Memory B cell (primary cell): ENCODE measurements at regions not wholly inside any gene's neighbourhood (a gene's known extent, or its start where the extent isn't known, plus 50 kb on each side); places are given as distances from the start of the nearest gene placed in this dataset.

Experiments
- ATAC-seq: fragments of 150-1000 bp; cut with Tn5 transposase; 2 replicates; pipeline ENCODE4 v1.10.0; 2021; ENCODE audit warnings: low read depth, mild to moderate bottlenecking, moderate library complexity
- DNase-seq, 2 donors: peaks; one replicate each; pipeline ENCODE4 v3.0.0; 2022; ENCODE audit warnings: low spot score in 2 of 2
- H3K27ac Mint-ChIP-seq: one replicate; pipeline ENCODE4 v1.8.0; 2022; ENCODE audit warnings: mild to moderate bottlenecking, moderate library complexity, mixed read lengths
- H3K27me3 Mint-ChIP-seq: one replicate; pipeline ENCODE4 v1.8.0; 2022; ENCODE audit warnings: mixed read lengths
- H3K36me3 Mint-ChIP-seq: one replicate; pipeline ENCODE4 v1.8.0; 2022; ENCODE audit warnings: mild to moderate bottlenecking, mixed read lengths
- H3K4me1 Mint-ChIP-seq: one replicate; pipeline ENCODE4 v1.8.0; 2022; ENCODE audit warnings: mixed read lengths
- H3K4me3 Mint-ChIP-seq: one replicate; pipeline ENCODE4 v1.8.0; 2022; ENCODE audit warnings: mild to moderate bottlenecking, moderate library complexity, mixed read lengths
- H3K9me3 Mint-ChIP-seq: one replicate; pipeline ENCODE4 v1.8.0; 2022; ENCODE audit warnings: mixed read lengths

DNA sequence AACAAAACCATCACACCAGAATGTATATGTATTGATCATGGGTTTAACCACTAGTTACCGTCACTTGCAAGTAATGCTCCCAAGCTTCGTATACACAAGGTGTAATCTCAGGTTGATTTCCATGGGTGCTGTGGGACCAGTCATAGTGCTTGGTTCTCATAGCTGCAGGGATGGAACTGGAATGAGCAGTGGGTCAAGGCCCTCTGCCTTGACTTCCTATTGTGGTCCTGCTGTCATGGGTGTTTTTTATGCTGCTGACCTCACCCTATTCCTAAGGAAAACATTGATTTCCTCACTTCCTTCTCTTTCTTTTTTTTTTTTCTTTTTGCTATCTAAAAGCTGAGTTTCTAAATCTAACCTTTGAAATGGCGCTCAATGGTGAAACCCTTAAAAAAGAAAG lies 325.6 kb upstream of the RASGRP1 start:
- H3K27me3 Mint-ChIP-seq: no peaks in the 10 kb centered on the region
- no peak overlapping the region for H3K27ac Mint-ChIP-seq
- no peaks in the 10 kb centered on the region for H3K36me3 Mint-ChIP-seq
- H3K9me3 Mint-ChIP-seq: no peaks in the 10 kb centered on the region
- no peak overlapping the region for H3K4me3 Mint-ChIP-seq
- no peaks in the 10 kb centered on the region for H3K4me1 Mint-ChIP-seq
- DNase-seq (no peak), ATAC-seq (no peak)

DNA sequence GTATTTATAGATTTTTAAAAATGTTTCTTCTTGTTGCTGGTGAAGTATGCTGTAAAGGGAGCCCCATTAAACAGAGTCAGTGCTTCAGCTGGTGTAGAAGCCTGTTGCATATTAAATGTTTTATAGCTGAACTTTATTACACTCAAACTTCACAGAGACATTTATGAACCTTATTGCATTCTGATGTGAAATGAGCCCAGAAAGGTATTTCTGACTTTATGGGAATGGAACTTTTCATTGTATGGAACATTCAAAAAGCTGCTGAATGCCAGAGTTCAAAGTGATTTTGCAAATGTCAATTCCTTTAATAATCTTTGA lies 329.3 kb upstream of the RASGRP1 start:
- Mint-ChIP-seq H3K27ac (no peak overlapping the region), H3K27me3 (no peaks in the 10 kb centered on the region), H3K9me3 (no peaks in the 10 kb centered on the region), H3K4me3 (no peak overlapping the region), H3K4me1 (no peaks in the 10 kb centered on the region), H3K36me3 (no peaks in the 10 kb centered on the region)
- DNase-seq: no peak
- ATAC-seq: no peak

DNA sequence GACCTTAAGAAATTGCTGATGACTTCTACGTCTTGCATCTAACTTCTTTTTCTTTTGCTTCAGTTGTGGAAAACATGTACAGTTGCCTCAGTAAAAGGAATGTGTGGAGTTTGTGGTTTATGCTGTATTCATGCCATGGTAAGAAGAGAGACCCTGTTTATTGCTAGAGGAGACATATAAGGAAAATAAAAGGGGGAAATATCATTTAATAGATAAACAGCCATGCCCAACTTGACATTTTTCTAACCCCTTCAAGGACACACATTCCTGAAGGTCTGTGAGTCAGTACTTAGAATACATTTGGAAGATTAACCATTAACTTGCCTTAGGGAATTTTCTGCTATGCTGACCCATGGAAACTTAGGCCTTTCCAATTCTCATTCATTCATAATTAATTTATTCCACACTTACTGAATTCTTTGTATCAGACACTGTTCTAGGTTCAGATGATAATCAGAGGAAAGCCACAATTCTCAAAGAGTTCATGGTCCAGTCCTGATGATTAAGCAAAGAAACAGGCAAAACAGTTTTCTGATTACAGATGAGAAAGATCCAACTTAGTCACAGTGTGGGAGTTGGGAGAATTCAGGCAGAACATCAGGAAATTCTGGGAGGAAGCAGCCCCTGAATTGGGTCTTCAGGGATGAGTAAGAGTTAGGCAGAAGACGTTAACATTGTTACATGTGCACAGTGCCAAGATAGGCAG lies 329.8 kb upstream of the RASGRP1 start:
- H3K27ac Mint-ChIP-seq: no peak overlapping the region
- H3K4me1 Mint-ChIP-seq: no peaks in the 10 kb centered on the region
- ATAC-seq (no peak), DNase-seq (no peak)
- no peaks in the 10 kb centered on the region for H3K9me3 Mint-ChIP-seq
- no peaks in the 10 kb centered on the region for H3K36me3 Mint-ChIP-seq
- no peaks in the 10 kb centered on the region for H3K27me3 Mint-ChIP-seq
- H3K4me3 Mint-ChIP-seq: no peak overlapping the region

DNA sequence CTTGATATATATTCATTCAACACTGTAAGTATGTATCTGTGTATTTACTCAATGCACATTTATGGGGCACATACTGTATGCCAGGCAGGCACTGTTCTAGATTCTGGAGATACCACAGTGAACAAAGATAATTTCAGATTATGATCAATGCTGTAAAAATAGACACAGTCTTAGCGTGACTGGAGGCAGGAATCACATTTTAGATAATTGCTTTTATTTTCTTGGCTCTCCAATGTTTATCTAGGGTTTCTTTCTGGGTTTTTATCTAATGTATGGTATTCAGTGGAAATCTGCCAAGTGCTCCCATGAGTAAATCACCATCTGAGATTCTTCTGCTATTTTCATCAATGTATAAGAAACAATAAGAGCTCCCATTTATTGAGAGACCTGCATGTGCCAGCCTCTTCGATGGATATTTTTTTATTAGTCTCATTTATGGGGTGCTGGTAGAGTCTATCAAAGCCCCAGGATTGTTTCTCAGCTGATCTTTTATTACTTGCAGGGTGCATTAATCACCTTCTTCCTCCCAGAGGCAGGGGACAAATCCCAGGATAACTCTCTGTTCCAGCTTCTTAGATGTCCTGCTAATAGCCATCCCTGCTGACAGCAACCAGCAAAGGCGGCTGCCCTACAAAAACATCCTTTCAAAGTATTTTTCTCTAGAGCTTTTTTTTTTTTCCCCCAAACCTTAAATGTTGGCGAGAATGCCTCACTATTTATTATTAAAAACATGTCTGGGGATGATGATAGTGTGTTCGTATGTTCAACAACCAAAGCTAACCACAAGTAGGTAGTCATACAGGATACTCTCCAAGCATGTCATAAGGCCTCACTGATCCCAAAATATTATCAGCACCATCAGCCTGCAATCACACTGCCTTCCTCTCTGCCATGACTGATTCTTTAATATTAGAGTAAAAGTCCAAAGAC lies 331.0 kb upstream of the RASGRP1 start:
- H3K36me3 Mint-ChIP-seq: no peaks in the 10 kb centered on the region
- H3K9me3 Mint-ChIP-seq: no peaks in the 10 kb centered on the region
- ATAC-seq (no peak), DNase-seq (no peak)
- H3K27me3 Mint-ChIP-seq: no peaks in the 10 kb centered on the region
- no peaks in the 10 kb centered on the region for H3K4me1 Mint-ChIP-seq
- no peak overlapping the region for H3K4me3 Mint-ChIP-seq
- H3K27ac Mint-ChIP-seq: no peak overlapping the region

DNA sequence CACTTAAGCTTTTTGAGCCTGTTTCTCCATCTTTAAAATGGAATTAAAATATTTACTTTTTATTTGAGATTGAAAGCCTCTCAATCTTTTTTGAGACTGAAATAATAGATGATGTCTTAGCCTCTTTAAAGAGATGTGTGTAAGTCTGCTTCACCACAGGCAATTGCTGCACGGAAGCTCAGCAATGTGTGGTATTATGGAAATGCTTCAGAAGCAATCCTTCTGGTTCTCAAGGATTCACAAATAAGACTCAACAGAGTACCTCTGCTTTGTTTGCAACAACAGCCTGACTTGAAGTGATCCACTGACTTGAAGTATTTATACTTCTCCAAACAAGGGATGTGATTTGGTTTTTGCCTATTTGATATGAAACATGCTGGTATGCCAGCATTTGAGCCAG lies 332.0 kb upstream of the RASGRP1 start:
- H3K9me3 Mint-ChIP-seq: no peaks in the 10 kb centered on the region
- H3K4me3 Mint-ChIP-seq: no peak overlapping the region
- no peak for DNase-seq
- H3K36me3 Mint-ChIP-seq: no peaks in the 10 kb centered on the region
- no peaks in the 10 kb centered on the region for H3K4me1 Mint-ChIP-seq
- H3K27me3 Mint-ChIP-seq: no peaks in the 10 kb centered on the region
- no peak overlapping the region for H3K27ac Mint-ChIP-seq
- ATAC-seq: no peak

DNA sequence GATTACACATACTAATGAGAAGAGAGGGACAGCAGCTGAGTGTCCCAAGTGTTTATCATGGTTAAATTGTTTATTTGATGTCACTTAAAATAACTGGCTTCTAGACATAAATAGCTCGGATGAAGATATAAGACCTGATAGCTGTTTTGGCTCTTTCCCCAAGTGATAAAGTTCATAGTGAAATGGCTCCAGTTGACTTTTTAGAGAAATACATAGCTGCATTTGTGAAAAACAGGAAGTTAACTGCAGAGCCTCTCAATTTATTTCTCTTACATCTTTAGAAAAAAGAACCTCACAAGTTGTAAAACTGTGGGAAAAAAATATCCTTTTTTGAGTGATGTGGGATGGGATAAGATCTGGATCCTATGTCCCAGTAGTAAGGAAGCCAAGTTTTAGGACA lies 332.9 kb upstream of the RASGRP1 start:
- Mint-ChIP-seq H3K4me1 (no peaks in the 10 kb centered on the region), H3K27me3 (no peaks in the 10 kb centered on the region), H3K9me3 (peaks cover 3% of the 10 kb centered on the region), H3K4me3 (no peak overlapping the region), H3K27ac (no peak overlapping the region), H3K36me3 (no peaks in the 10 kb centered on the region)
- DNase-seq (no peak), ATAC-seq (no peak)

DNA sequence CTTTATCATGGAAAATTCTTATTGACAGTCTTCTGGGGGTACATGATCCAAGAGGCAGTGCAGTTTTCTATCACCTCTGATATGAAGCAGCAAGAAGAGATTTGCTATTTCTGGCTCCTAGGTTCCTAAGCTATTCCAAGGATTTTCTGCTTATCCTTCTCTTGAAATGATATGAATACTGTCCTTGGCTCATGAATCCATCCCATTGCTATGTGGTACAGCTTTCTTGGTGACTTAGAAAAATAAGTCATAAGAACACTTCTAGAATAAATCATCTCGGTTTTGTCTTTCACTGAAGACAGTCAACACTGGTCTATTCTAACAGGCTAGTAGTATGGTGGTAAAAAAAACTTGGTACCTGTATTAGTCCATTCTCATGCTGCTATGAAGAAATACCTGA lies 333.6 kb upstream of the RASGRP1 start:
- no peaks in the 10 kb centered on the region for H3K27me3 Mint-ChIP-seq
- ATAC-seq: no peak
- H3K9me3 Mint-ChIP-seq: peaks cover 3% of the 10 kb centered on the region
- H3K36me3 Mint-ChIP-seq: no peaks in the 10 kb centered on the region
- H3K4me1 Mint-ChIP-seq: no peaks in the 10 kb centered on the region
- H3K4me3 Mint-ChIP-seq: no peak overlapping the region
- H3K27ac Mint-ChIP-seq: no peak overlapping the region
- DNase-seq: no peak

DNA sequence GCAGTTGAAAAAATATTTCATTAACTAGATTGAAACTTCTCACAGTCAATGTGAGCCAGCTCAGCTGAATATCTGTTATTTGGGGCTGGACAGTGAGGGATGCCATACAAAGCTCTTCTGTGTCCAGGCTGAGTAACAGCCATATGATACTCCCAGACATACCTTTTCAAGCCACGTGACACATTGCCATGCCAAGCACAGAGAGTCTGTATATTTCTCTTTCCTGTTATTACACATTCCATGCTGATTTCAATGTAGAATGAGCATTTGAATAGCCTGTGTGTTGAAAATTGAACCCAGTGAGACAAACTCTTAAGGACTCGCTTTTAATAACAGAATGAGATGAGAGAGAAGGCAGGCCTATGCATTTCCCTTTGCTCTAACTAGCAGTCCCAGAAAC lies 334.7 kb upstream of the RASGRP1 start:
- Mint-ChIP-seq H3K27ac (no peak overlapping the region), H3K27me3 (no peaks in the 10 kb centered on the region), H3K4me1 (no peaks in the 10 kb centered on the region), H3K4me3 (no peak overlapping the region), H3K9me3 (peaks cover 3% of the 10 kb centered on the region), H3K36me3 (no peaks in the 10 kb centered on the region)
- ATAC-seq: no peak
- DNase-seq: no peak

DNA sequence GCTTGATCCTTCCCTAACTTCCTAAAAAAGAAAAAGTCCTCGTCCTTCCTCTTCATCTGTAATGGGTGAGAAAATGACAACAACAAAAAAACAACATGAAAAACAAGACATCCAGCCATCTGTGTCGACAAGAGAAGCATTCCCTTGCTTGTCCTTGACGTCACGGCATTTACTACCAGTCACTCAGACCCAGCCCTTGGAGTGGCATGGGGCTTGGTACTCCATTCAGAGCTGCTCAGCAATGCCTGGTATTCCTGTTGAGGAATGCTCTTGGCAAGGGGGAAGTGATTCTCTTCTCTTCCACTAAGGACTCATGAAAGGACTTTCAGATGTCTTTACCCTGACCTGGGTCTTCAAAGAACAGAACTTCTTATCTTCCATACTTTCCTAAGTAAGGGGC lies 339.7 kb upstream of the RASGRP1 start:
- H3K27me3 Mint-ChIP-seq: no peaks in the 10 kb centered on the region
- no peak overlapping the region for H3K4me3 Mint-ChIP-seq
- no peak overlapping the region for H3K27ac Mint-ChIP-seq
- no peaks in the 10 kb centered on the region for H3K4me1 Mint-ChIP-seq
- DNase-seq: no peak
- H3K9me3 Mint-ChIP-seq: peaks cover 7% of the 10 kb centered on the region
- ATAC-seq: no peak
- H3K36me3 Mint-ChIP-seq: no peaks in the 10 kb centered on the region

DNA sequence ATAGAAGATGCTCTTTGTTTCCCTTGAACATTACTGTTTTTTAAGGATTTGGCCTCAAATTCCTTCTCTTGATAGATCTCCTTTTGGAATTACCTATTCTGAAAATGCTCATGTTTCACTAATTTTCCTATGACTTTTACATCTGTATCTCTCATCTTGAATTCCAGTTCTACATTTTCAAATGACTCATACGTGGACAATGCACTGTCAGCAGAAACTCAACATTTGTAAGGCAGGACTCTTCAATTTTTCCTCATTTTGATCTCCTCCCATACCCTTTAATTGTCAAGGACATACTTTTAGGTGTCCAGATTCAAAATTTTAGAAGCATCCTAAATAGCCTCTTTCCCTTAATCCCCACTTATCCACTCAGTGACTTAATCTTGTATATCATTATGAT lies 341.0 kb upstream of the RASGRP1 start:
- no peaks in the 10 kb centered on the region for H3K36me3 Mint-ChIP-seq
- peaks cover 8% of the 10 kb centered on the region for H3K9me3 Mint-ChIP-seq
- no peaks in the 10 kb centered on the region for H3K4me1 Mint-ChIP-seq
- DNase-seq (no peak), ATAC-seq (no peak)
- no peak overlapping the region for H3K4me3 Mint-ChIP-seq
- no peak overlapping the region for H3K27ac Mint-ChIP-seq
- no peaks in the 10 kb centered on the region for H3K27me3 Mint-ChIP-seq

DNA sequence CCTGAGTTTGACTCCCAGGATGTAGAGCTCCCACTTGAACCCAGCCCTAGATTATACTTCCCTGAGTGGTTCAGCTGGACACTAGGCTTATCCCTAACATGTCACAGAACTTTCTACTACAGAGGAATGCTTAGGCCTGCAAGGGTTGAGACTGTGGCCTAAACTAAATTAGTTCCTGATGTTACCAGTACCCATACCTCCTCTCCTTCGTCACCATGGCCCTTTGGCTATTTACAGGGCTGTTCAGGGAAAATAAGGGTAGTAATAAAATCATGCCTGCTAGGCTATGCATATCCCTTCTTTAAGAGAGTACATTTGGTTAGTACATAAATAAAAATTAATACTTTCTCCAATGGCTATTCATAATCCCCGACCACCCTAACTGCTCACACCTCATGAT lies 356.4 kb upstream of the RASGRP1 start:
- ATAC-seq (no peak), DNase-seq (no peak)
- Mint-ChIP-seq H3K27me3 (no peaks in the 10 kb centered on the region), H3K9me3 (no peaks in the 10 kb centered on the region), H3K4me3 (no peak overlapping the region), H3K4me1 (no peaks in the 10 kb centered on the region), H3K27ac (no peak overlapping the region), H3K36me3 (no peaks in the 10 kb centered on the region)

DNA sequence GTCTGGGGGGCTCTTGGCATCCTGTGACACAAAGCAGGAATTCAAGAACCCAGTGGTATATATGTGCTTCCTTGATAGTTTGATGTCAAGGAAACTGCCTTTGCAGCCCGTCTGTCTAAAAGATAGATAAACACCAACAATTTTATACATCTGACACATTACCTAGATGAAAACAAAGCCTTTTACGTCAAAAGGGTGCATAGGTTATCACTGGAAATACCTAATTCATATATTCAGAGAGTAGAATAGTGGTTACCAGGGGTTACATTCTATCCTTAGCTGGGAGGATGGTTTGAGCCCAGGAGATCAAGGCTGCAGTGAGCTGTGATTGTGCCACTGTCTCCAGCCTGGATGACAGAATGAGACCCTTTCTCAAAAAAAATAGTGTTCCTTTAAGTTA lies 356.9 kb upstream of the RASGRP1 start:
- Mint-ChIP-seq H3K4me3 (no peak overlapping the region), H3K36me3 (no peaks in the 10 kb centered on the region), H3K27me3 (no peaks in the 10 kb centered on the region), H3K27ac (no peak overlapping the region), H3K9me3 (no peaks in the 10 kb centered on the region), H3K4me1 (no peaks in the 10 kb centered on the region)
- ATAC-seq (no peak), DNase-seq (no peak)

DNA sequence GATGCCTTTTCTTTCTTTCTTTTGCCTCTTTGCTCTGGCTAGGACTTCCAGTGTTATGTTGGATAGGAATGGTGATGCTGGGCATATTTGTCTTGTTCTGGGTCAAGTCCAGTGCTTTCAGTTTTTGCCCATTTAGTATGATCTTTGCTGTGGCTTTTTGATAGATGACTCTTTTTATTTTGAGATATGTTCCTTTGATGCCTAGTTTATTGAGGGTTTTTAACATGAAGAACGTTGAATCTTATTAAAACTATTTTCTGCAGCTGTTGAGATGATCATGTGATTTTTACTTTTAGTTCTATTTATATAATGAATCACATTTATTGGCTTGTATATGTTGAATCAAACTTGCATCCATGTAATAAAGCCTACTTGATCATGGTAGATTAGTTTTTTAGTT lies 363.8 kb upstream of the RASGRP1 start:
- Mint-ChIP-seq H3K9me3 (no peaks in the 10 kb centered on the region), H3K36me3 (no peaks in the 10 kb centered on the region), H3K27me3 (peaks cover 2% of the 10 kb centered on the region), H3K4me1 (no peaks in the 10 kb centered on the region), H3K4me3 (no peak overlapping the region), H3K27ac (no peak overlapping the region)
- ATAC-seq (no peak), DNase-seq (no peak)

DNA sequence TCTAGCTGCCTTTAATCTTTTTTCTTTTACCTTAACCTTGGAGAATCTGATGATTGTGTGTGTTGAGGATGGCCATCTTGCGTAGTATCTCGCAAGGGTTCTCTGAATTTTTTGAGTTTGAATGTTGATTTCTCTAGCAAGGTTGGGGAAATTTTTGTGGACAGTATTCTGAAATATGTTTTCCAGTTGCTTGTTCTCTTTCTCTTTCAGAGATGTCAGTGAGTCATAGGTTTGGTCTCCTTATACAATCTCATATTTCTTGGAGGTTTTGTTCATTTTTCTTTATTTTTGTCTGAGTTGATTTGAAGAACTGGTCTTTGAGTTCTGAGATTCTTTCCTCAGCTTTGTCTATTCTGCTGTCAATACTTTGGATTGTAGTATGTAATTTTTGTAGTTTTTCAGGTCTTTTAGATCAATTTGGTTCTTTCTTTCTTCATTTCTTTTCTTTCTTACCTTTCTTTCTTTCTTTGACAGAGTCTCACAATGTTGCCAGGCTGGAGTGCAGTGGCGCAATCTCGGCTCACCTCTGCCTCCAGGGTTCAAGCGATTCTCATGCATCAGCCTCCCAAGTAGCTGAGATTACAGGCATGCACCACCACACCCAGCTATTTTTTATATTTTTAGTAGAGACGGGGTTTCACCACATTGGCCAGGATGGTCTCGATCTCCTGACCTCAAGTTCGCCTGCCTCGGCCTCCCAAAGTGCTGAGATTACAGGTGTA lies 366.4 kb upstream of the RASGRP1 start:
- DNase-seq (no peak), ATAC-seq (no peak)
- Mint-ChIP-seq H3K36me3 (no peaks in the 10 kb centered on the region), H3K4me3 (no peak overlapping the region), H3K9me3 (no peaks in the 10 kb centered on the region), H3K27me3 (peaks cover 2% of the 10 kb centered on the region), H3K27ac (no peak overlapping the region), H3K4me1 (no peaks in the 10 kb centered on the region)
